ENCODE measurements at regions not wholly inside any gene's neighbourhood (a gene's known extent, or its start where the extent isn't known, plus 50 kb on each side); places are given as distances from the start of the nearest gene placed in this dataset.

DNA sequence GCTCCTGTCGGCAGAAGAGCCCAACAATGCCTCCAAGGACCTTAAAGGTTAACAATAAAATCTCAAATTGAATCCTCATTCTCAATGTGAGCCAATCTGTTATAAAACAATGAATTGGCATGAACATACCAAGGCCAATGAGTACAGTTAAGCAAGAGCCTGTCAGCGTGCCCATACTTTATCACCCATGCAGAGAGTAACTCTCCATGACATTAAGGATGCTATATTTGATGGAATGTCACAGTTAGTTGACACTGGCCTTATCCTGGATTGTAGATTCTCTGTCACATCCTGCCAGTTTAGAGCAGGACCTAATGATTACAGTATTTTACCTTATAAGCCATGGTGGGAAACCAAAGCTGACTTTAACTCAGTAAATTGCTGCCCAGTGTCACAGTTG lies 335.4 kb upstream of the MDFIC2 start:
- Histone ChIP-seq H3K4me3 (no peak overlapping the region), H3K27me3 (no peaks in the 10 kb centered on the region), H3K9me3 (no peaks in the 10 kb centered on the region), H3K27ac (no peak overlapping the region), H3K4me1 (no peaks in the 10 kb centered on the region), H3K36me3 (no peaks in the 10 kb centered on the region)
- TF ChIP-seq, protein P1, sequence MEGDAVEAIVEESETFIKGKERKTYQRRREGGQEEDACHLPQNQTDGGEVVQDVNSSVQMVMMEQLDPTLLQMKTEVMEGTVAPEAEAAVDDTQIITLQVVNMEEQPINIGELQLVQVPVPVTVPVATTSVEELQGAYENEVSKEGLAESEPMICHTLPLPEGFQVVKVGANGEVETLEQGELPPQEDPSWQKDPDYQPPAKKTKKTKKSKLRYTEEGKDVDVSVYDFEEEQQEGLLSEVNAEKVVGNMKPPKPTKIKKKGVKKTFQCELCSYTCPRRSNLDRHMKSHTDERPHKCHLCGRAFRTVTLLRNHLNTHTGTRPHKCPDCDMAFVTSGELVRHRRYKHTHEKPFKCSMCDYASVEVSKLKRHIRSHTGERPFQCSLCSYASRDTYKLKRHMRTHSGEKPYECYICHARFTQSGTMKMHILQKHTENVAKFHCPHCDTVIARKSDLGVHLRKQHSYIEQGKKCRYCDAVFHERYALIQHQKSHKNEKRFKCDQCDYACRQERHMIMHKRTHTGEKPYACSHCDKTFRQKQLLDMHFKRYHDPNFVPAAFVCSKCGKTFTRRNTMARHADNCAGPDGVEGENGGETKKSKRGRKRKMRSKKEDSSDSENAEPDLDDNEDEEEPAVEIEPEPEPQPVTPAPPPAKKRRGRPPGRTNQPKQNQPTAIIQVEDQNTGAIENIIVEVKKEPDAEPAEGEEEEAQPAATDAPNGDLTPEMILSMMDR (IDR thresholded peaks at IDR 0.05): no peak
- TF ChIP-seq POLR2A (IDR thresholded peaks at IDR 0.05): no peak
- DNase-seq: no peak

DNA sequence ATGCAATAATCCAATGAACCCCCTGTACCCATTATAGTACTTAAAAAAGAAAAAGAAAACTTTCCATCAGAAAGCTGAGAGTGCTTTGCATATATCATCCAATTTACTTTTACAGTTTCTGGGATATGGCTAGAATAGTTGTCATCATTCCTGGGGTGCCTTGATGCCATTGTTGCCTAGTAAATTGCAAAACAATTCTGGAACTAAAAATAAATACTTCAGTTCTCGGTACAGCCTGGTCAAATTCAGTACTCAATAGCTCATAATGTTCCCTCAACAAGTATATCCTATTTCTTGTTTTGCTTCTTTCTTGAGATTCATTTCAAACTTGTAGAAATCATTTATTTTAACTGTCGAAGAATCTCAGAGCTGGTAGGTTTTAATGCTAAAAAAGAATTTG lies 334.7 kb upstream of the MDFIC2 start:
- TF ChIP-seq POLR2A (IDR thresholded peaks at IDR 0.05): no peak
- TF ChIP-seq, protein P1 (IDR thresholded peaks at IDR 0.05): no peak
- H3K27me3 ChIP-seq: no peaks in the 10 kb centered on the region
- H3K27ac ChIP-seq: no peak overlapping the region
- no peak for DNase-seq
- H3K4me3 ChIP-seq: no peak overlapping the region
- H3K9me3 ChIP-seq: no peaks in the 10 kb centered on the region
- no peaks in the 10 kb centered on the region for H3K36me3 ChIP-seq
- H3K4me1 ChIP-seq: no peaks in the 10 kb centered on the region

GRCh38 chr3:70646635-70647034 lies 334.2 kb upstream of the MDFIC2 start:
- DNase-seq: no peak
- Histone ChIP-seq H3K36me3 (no peaks in the 10 kb centered on the region), H3K9me3 (no peaks in the 10 kb centered on the region), H3K4me3 (no peak overlapping the region), H3K4me1 (no peaks in the 10 kb centered on the region), H3K27me3 (no peaks in the 10 kb centered on the region), H3K27ac (no peak overlapping the region)
- TF ChIP-seq POLR2A (IDR thresholded peaks at IDR 0.05): no peak
- TF ChIP-seq, protein P1 (IDR thresholded peaks at IDR 0.05): no peak

DNA sequence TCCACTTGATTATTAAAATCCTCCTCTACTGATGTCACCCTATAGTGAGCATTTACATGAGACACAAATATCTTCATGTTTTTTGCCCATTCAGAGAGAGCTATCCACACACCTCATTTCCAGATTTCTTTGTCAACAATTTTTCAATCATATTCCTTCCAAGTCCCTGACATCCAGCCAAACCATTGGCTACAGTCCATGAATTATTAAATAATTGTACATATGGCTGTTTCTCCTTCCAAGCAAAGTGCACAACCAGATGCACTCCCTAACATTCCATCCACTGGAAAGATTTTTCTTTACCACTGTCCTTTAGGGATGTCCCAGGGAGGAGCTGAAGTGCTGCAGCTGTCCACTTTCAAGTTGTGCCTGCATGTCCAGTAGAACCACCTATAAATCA lies 328.0 kb upstream of the MDFIC2 start:
- no peaks in the 10 kb centered on the region for H3K9me3 ChIP-seq
- H3K27ac ChIP-seq: no peak overlapping the region
- no peaks in the 10 kb centered on the region for H3K4me1 ChIP-seq
- no peak for DNase-seq
- H3K36me3 ChIP-seq: no peaks in the 10 kb centered on the region
- no peak for TF ChIP-seq POLR2A (IDR thresholded peaks at IDR 0.05)
- TF ChIP-seq, protein P1 (IDR thresholded peaks at IDR 0.05): no peak
- no peaks in the 10 kb centered on the region for H3K27me3 ChIP-seq
- H3K4me3 ChIP-seq: no peak overlapping the region

- H3K9me3 ChIP-seq: no peaks in the 10 kb centered on the region
- no peaks in the 10 kb centered on the region for H3K4me1 ChIP-seq
- no peak overlapping the region for H3K4me3 ChIP-seq
- no peaks in the 10 kb centered on the region for H3K36me3 ChIP-seq
- TF ChIP-seq POLR2A (IDR thresholded peaks at IDR 0.05): no peak
- TF ChIP-seq, protein P1 (IDR thresholded peaks at IDR 0.05): no peak
- H3K27me3 ChIP-seq: no peaks in the 10 kb centered on the region
- H3K27ac ChIP-seq: no peak overlapping the region
- DNase-seq: no peak
Measured at GRCh38 chr3:70635301-70635700, 322.9 kb upstream of the MDFIC2 start.

- TF ChIP-seq, protein P1 (IDR thresholded peaks at IDR 0.05): no peak
- TF ChIP-seq POLR2A (IDR thresholded peaks at IDR 0.05): no peak
- no peaks in the 10 kb centered on the region for H3K36me3 ChIP-seq
- no peaks in the 10 kb centered on the region for H3K9me3 ChIP-seq
Measured at GRCh38 chr3:70631716-70632307, 319.4 kb upstream of the MDFIC2 start.

More at GRCh38 chr3:70631716-70632307, 319.4 kb upstream of the MDFIC2 start:
- Histone ChIP-seq H3K27ac (no peak overlapping the region), H3K4me3 (no peak overlapping the region), H3K27me3 (no peaks in the 10 kb centered on the region), H3K4me1 (no peaks in the 10 kb centered on the region)
- DNase-seq: no peak

All from Peyer's patch (tissue), 4 donors.